ENCODE measurements at regions not wholly inside any gene's neighbourhood (a gene's known extent, or its start where the extent isn't known, plus 50 kb on each side); places are given as distances from the start of the nearest gene placed in this dataset.

DNA sequence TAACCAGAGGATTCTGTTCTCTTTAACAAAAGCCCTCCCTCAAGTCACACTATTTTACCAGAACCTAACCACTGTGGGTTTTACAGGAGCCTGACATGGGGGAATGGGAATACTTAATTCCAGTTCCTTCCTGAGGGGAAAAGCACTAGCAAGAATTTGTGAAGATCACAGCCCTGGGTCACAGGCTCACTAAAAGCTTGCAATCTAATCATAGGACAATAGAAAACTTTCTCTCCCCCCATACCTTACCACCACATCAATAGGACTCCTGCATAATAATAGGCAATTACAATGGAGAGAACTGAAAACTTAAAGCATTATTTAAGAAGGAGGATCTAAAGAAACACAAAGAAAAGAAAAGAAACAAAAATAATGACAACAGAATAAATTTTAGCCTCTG is 225.8 kb upstream of the ZNF804A start:
- Histone ChIP-seq H3K36me3 (ENCODE audit: control insufficient read depth in 2 of 2, extremely low read depth in 1 of 2, insufficient read depth in 2 of 2, low read length in 2 of 2) (no peaks in the 10 kb centered on the region), H3K4me2 (ENCODE audit: control insufficient read depth, extremely low read depth, insufficient read depth, low read depth, low read length) (no peak overlapping the region), H3K9me1 (ENCODE audit: control insufficient read depth, extremely low read depth, insufficient read depth, low read length) (no peaks in the 10 kb centered on the region), H4K20me1 (ENCODE audit: control insufficient read depth, extremely low read depth, insufficient read depth, low read length) (no peaks in the 10 kb centered on the region), H3K27ac (ENCODE audit: control insufficient read depth, insufficient read depth, low read length) (no peak overlapping the region), H3K27me3 (ENCODE audit: control insufficient read depth, extremely low read depth, insufficient read depth, low read length) (no peaks in the 10 kb centered on the region), H3K9ac (ENCODE audit: control insufficient read depth, extremely low read depth, insufficient read depth, low read length) (no peak overlapping the region), H3K4me1 (ENCODE audit: control insufficient read depth, extremely low read depth, insufficient read depth, low read length) (no peaks in the 10 kb centered on the region), H3K79me2 (ENCODE audit: control insufficient read depth, insufficient read depth, low read length) (no peaks in the 10 kb centered on the region), H3K9me3 (ENCODE audit: control insufficient read depth, low read depth, low read length) (no peaks in the 10 kb centered on the region), H2AFZ (ENCODE audit: control insufficient read depth, low read length) (no peak overlapping the region), H3K4me3 (ENCODE audit: control insufficient read depth in 2 of 3, extremely low read depth in 1 of 3, insufficient read depth in 2 of 3, low read depth in 1 of 3, low read length in 3 of 3) (no peak overlapping the region)
- no peak for FAIRE-seq
- dilution Hi-C loops (cut with MboI; ENCODE audit: extremely low pct_ligation_motif_present, low sequenced_read_pairs) = no loop called here
- TF ChIP-seq CTCF (optimal IDR thresholded peaks at IDR 0.05 in 1 of 3, IDR thresholded peaks at IDR 0.05 in 1 of 3, conservative IDR thresholded peaks at IDR 0.05 in 1 of 3; ENCODE audit: extremely low read depth in 1 of 3, insufficient read depth in 2 of 3, low read length in 3 of 3) (no peak), EZH2 (IDR thresholded peaks at IDR 0.05; ENCODE audit: low read length) (no peak)
- no peak for DNase-seq (ENCODE audit: low read depth, low spot score)

DNA sequence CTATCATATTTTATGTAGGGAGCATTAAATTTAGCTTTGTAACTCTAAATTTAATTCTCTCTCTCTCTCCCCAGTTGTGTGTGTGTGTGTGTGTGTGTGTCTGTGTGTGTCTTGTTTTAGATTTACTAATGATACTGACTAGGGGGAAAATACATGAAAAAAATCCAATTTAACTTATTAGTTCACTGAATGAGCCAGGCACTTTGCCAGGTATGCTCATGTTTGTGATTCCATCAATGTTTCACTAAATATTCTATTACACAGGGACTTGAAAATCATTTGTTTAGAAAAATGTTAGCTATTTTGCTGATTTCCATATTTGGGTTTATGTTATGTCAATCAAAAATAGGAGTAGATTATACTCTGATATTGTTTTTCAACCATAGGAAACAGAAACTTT is 203.7 kb upstream of the ZNF804A start:
- FAIRE-seq = no peak
- TF ChIP-seq CTCF (optimal IDR thresholded peaks at IDR 0.05 in 1 of 3, IDR thresholded peaks at IDR 0.05 in 1 of 3, conservative IDR thresholded peaks at IDR 0.05 in 1 of 3; ENCODE audit: extremely low read depth in 1 of 3, insufficient read depth in 2 of 3, low read length in 3 of 3) (no peak), EZH2 (IDR thresholded peaks at IDR 0.05; ENCODE audit: low read length) (no peak)
- no peak for DNase-seq (ENCODE audit: low read depth, low spot score)
- Histone ChIP-seq H3K9me3 (ENCODE audit: control insufficient read depth, low read depth, low read length) (no peaks in the 10 kb centered on the region), H3K4me2 (ENCODE audit: control insufficient read depth, extremely low read depth, insufficient read depth, low read depth, low read length) (no peak overlapping the region), H3K9ac (ENCODE audit: control insufficient read depth, extremely low read depth, insufficient read depth, low read length) (no peak overlapping the region), H3K9me1 (ENCODE audit: control insufficient read depth, extremely low read depth, insufficient read depth, low read length) (no peaks in the 10 kb centered on the region), H2AFZ (ENCODE audit: control insufficient read depth, low read length) (no peak overlapping the region), H3K27ac (ENCODE audit: control insufficient read depth, insufficient read depth, low read length) (no peak overlapping the region), H3K4me1 (ENCODE audit: control insufficient read depth, extremely low read depth, insufficient read depth, low read length) (no peaks in the 10 kb centered on the region), H3K36me3 (ENCODE audit: control insufficient read depth in 2 of 2, extremely low read depth in 1 of 2, insufficient read depth in 2 of 2, low read length in 2 of 2) (no peaks in the 10 kb centered on the region), H4K20me1 (ENCODE audit: control insufficient read depth, extremely low read depth, insufficient read depth, low read length) (no peaks in the 10 kb centered on the region), H3K4me3 (ENCODE audit: control insufficient read depth in 2 of 3, extremely low read depth in 1 of 3, insufficient read depth in 2 of 3, low read depth in 1 of 3, low read length in 3 of 3) (no peak overlapping the region), H3K27me3 (ENCODE audit: control insufficient read depth, extremely low read depth, insufficient read depth, low read length) (no peaks in the 10 kb centered on the region), H3K79me2 (ENCODE audit: control insufficient read depth, insufficient read depth, low read length) (no peaks in the 10 kb centered on the region)
- dilution Hi-C loops (cut with MboI; ENCODE audit: extremely low pct_ligation_motif_present, low sequenced_read_pairs) = no loop called here

All from keratinocyte (primary cell).